H9 (cell line): ENCODE measurements at regions not wholly inside any gene's neighbourhood (a gene's known extent, or its start where the extent isn't known, plus 50 kb on each side); places are given as distances from the start of the nearest gene placed in this dataset.

Source experiments
- DNase-seq: peaks from one replicate; pipeline ENCODE4 v3.0.0-alpha.2; 2017
- H2AFZ ChIP-seq: one replicate; pipeline ENCODE4 v1.6.1; 2013; ENCODE audit warnings: mild to moderate bottlenecking, low read length, control low read depth, moderate library complexity
- H2AK5ac ChIP-seq: 2 replicates; pipeline ENCODE4 v1.6.1; 2013; ENCODE audit warnings: low read length, control low read depth, mixed read lengths; ENCODE audit not compliant: insufficient read length
- H2BK120ac ChIP-seq: one replicate; pipeline ENCODE4 v1.6.1; 2013; ENCODE audit warnings: low read depth, mild to moderate bottlenecking, low read length, control low read depth, inconsistent platforms; ENCODE audit not compliant: poor library complexity, severe bottlenecking
- H2BK12ac ChIP-seq: 2 replicates; pipeline ENCODE4 v1.6.1; 2013; ENCODE audit warnings: low read length, control low read depth, mixed read lengths, low read depth; ENCODE audit not compliant: insufficient read length
- H2BK15ac ChIP-seq: 2 replicates; pipeline ENCODE4 v1.6.1; 2013; ENCODE audit warnings: low read depth, low read length, control low read depth
- H2BK20ac ChIP-seq: one replicate; pipeline ENCODE4 v1.6.1; 2013; ENCODE audit warnings: low read depth, mild to moderate bottlenecking, low read length, control low read depth, inconsistent platforms; ENCODE audit not compliant: poor library complexity, severe bottlenecking
- H2BK5ac ChIP-seq: 2 replicates; pipeline ENCODE4 v1.6.1; 2013; ENCODE audit warnings: low read length, control low read depth, mixed read lengths; ENCODE audit not compliant: insufficient read length
- H3K14ac ChIP-seq: 2 replicates; pipeline ENCODE4 v1.6.1; 2013; ENCODE audit warnings: low read length, control low read depth; ENCODE audit not compliant: insufficient read depth
- H3K18ac ChIP-seq: 2 replicates; pipeline ENCODE4 v1.6.1; 2013; ENCODE audit warnings: low read depth, mild to moderate bottlenecking, mixed read lengths, low read length, control low read depth; ENCODE audit not compliant: insufficient read length
- H3K23ac ChIP-seq: 2 replicates; pipeline ENCODE4 v1.6.1; 2013; ENCODE audit warnings: low read length, control low read depth, mixed read lengths, low read depth; ENCODE audit not compliant: insufficient read length
- H3K23me2 ChIP-seq: 2 replicates; pipeline ENCODE4 v1.6.1; 2013; ENCODE audit warnings: low read depth, mild to moderate bottlenecking, mixed read lengths, low read length, control low read depth; ENCODE audit not compliant: insufficient read length, poor library complexity, severe bottlenecking
- H3K27ac ChIP-seq: 2 replicates; pipeline ENCODE4 v1.5.1; 2013; ENCODE audit warnings: low read length, control low read depth, mixed read lengths, low read depth; ENCODE audit not compliant: insufficient read length
- H3K27me3 ChIP-seq: 2 replicates; pipeline ENCODE4 v1.6.1; 2013; ENCODE audit warnings: low read length, control low read depth, inconsistent platforms; ENCODE audit not compliant: insufficient read depth
- H3K4ac ChIP-seq: 2 replicates; pipeline ENCODE4 v1.6.1; 2013; ENCODE audit warnings: low read depth, mild to moderate bottlenecking, control low read depth, inconsistent platforms, low read length, moderate library complexity
- H3K4me1 ChIP-seq: 2 replicates; pipeline ENCODE4 v1.6.1; 2013; ENCODE audit warnings: low read length, control low read depth, inconsistent platforms; ENCODE audit not compliant: insufficient read depth
- H3K4me2 ChIP-seq: 2 replicates; pipeline ENCODE4 v1.6.1; 2013; ENCODE audit warnings: low read length, control low read depth, mixed read lengths; ENCODE audit not compliant: insufficient read length, insufficient read depth
- H3K56ac ChIP-seq: 2 replicates; pipeline ENCODE4 v1.6.1; 2013; ENCODE audit warnings: low read depth, mild to moderate bottlenecking, mixed read lengths, low read length, control low read depth; ENCODE audit not compliant: insufficient read length
- H3K79me1 ChIP-seq: 2 replicates; pipeline ENCODE4 v1.6.1; 2013; ENCODE audit warnings: low read depth, mild to moderate bottlenecking, moderate library complexity, low read length, control low read depth, inconsistent platforms; ENCODE audit not compliant: insufficient read depth, poor library complexity, severe bottlenecking
- H3K79me2 ChIP-seq: 2 replicates; pipeline ENCODE4 v1.6.1; 2013; ENCODE audit warnings: low read length, control low read depth, inconsistent platforms; ENCODE audit not compliant: insufficient read depth
- H3K9ac ChIP-seq: 2 replicates; pipeline ENCODE4 v1.6.1; 2013; ENCODE audit warnings: low read length, control low read depth, mixed read lengths; ENCODE audit not compliant: insufficient read length; ENCODE audit errors: extremely low read depth
- H3K9me3 ChIP-seq: one replicate; pipeline ENCODE4 v1.6.1; 2013; ENCODE audit warnings: low read depth, low read length, inconsistent platforms; ENCODE audit not compliant: control insufficient read depth
- H3T11ph ChIP-seq: one replicate; pipeline ENCODE4 v1.6.1; 2013; ENCODE audit warnings: mild to moderate bottlenecking, low read length, control low read depth, inconsistent platforms
- H4K20me1 ChIP-seq: one replicate; pipeline ENCODE4 v1.6.1; 2013; ENCODE audit not compliant: control insufficient read depth, insufficient read length, insufficient read depth
- H4K5ac ChIP-seq: 2 replicates; pipeline ENCODE4 v1.6.1; 2013; ENCODE audit warnings: low read depth, mild to moderate bottlenecking, mixed read lengths, low read length, control low read depth; ENCODE audit not compliant: insufficient read length
- H4K8ac ChIP-seq: replicated peaks from 2 replicates; pipeline ENCODE4 v1.6.1; 2013; ENCODE audit warnings: low read length, control low read depth, mixed read lengths, low read depth; ENCODE audit not compliant: insufficient read length
- H4K91ac ChIP-seq: 2 replicates; pipeline ENCODE4 v1.6.1; 2013; ENCODE audit warnings: low read depth, mild to moderate bottlenecking, moderate library complexity, mixed read lengths, low read length, control low read depth; ENCODE audit not compliant: insufficient read length
- H3K27ac Mint-ChIP-seq, 3 experiments: 2 replicates in 2 of 3; 3 replicates in 1 of 3; pipeline ENCODE4 v1.8.0; 2020 to 2021; ENCODE audit warnings: mixed read lengths in 3 of 3, mild to moderate bottlenecking in 1 of 3, moderate library complexity in 1 of 3
- H3K27me3 Mint-ChIP-seq: 2 replicates; pipeline ENCODE4 v1.8.0; 2021; ENCODE audit warnings: low read depth, mild to moderate bottlenecking, moderate library complexity, mixed read lengths
- H3K36me3 Mint-ChIP-seq, 3 experiments: 2 replicates in 2 of 3; 3 replicates in 1 of 3; pipeline ENCODE4 v1.8.0; 2020 to 2021; ENCODE audit warnings: low read depth in 3 of 3, mixed read lengths in 3 of 3; ENCODE audit not compliant: insufficient read depth in 1 of 3
- H3K4me1 Mint-ChIP-seq, 2 experiments: 2 replicates each; pipeline ENCODE4 v1.8.0; 2020; ENCODE audit warnings: mixed read lengths in 2 of 2
- H3K4me3 Mint-ChIP-seq, 2 experiments: 2 replicates in 1 of 2; 3 replicates in 1 of 2; pipeline ENCODE4 v1.8.0; 2020 to 2021; ENCODE audit warnings: mild to moderate bottlenecking in 2 of 2, mixed read lengths in 2 of 2, moderate library complexity in 1 of 2
- H3K9me3 Mint-ChIP-seq, 2 experiments: 2 replicates in 1 of 2; 3 replicates in 1 of 2; pipeline ENCODE4 v1.8.0; 2020; ENCODE audit warnings: mild to moderate bottlenecking in 2 of 2, mixed read lengths in 2 of 2, moderate library complexity in 1 of 2
- CTCF ChIP-seq: fragments of 200-600 bp; sonication (generic); conservative IDR thresholded peaks from 3 replicates; pipeline ENCODE4 v1.8.0; 2021; ENCODE audit warnings: antibody characterized with exemption, mild to moderate bottlenecking
- WGBS: extraction: QIAGEN DNeasy Blood & Tissue Kit; methylation state at CpG from one replicate; pipeline ENCODE4 v1.1.7; 2013; ENCODE audit warnings: missing lambda C conversion rate, low lambda C conversion rate, mixed read lengths; ENCODE audit not compliant: insufficient read length; ENCODE audit errors: extremely low coverage; 5-methylcytosine and 5-hydroxymethylcytosine counted together

- H4K5ac ChIP-seq, result no peak overlapping the region
- H3K56ac ChIP-seq, result no peak overlapping the region
- no peak overlapping the region for H3K18ac ChIP-seq
- no peaks in the 10 kb centered on the region for H3K4me1 ChIP-seq
- H3K9ac ChIP-seq, result no peak overlapping the region
- H3K4me1 Mint-ChIP-seq, result no peaks in the 10 kb centered on the region
- H2AK5ac ChIP-seq, result no peak overlapping the region
- no peak overlapping the region for H2BK15ac ChIP-seq
- no peaks in the 10 kb centered on the region for H3K36me3 Mint-ChIP-seq
- H3K79me1 ChIP-seq, result no peaks in the 10 kb centered on the region
- H2AFZ ChIP-seq, result no peak overlapping the region
- no peak overlapping the region for H2BK20ac ChIP-seq
- no peaks in the 10 kb centered on the region for H3K79me2 ChIP-seq
- H3K9me3 Mint-ChIP-seq, result no peaks in the 10 kb centered on the region
- H4K91ac ChIP-seq, result no peak overlapping the region
- H4K8ac ChIP-seq, result no peak overlapping the region
- WGBS, result no CpG with 5 or more reads among the region's 1 CpG
- H3K27ac ChIP-seq, result no peak overlapping the region
- H3K27ac Mint-ChIP-seq, result no peak overlapping the region
- H3K23ac ChIP-seq, result no peak overlapping the region
- H3K14ac ChIP-seq, result no peak overlapping the region
- H3K27me3 Mint-ChIP-seq, result no peaks in the 10 kb centered on the region
- no peak for DNase-seq
- no peak for TF ChIP-seq CTCF
- H3T11ph ChIP-seq, result no peak overlapping the region
- H3K23me2 ChIP-seq, result no peaks in the 10 kb centered on the region
- no peak overlapping the region for H3K4ac ChIP-seq
- no peaks in the 10 kb centered on the region for H3K9me3 ChIP-seq
- H3K27me3 ChIP-seq, result no peaks in the 10 kb centered on the region
- no peak overlapping the region for H3K4me3 Mint-ChIP-seq
- no peak overlapping the region for H2BK120ac ChIP-seq
- no peak overlapping the region for H2BK12ac ChIP-seq
- H4K20me1 ChIP-seq, result no peaks in the 10 kb centered on the region
- no peak overlapping the region for H2BK5ac ChIP-seq
- no peak overlapping the region for H3K4me2 ChIP-seq
Observed at GRCh38 chr6:78430521-78430920, 436.8 kb upstream of the IRAK1BP1 start.
